Neural cell (in vitro differentiated cells): ENCODE measurements at regions not wholly inside any gene's neighbourhood (a gene's known extent, or its start where the extent isn't known, plus 50 kb on each side); places are given as distances from the start of the nearest gene placed in this dataset.

Experiments used
- H2AFZ ChIP-seq: fragments of 200-600, 300-800 bp; sonication (generic), shearing (Covaris generic); 2 replicates; pipeline ENCODE4 v1.6.0; 2014; ENCODE audit warnings: low read depth, mild to moderate bottlenecking, antibody characterized with exemption, low read length, moderate library complexity
- H3F3A ChIP-seq: fragments of 200-600 bp; shearing (Covaris generic); 2 replicates; pipeline ENCODE4 v1.6.1; 2016; ENCODE audit warnings: mild to moderate bottlenecking, moderate library complexity, mixed read lengths, antibody characterized with exemption, low read length; ENCODE audit not compliant: insufficient read depth, poor library complexity, severe bottlenecking
- H3K27ac ChIP-seq: fragments of 200-600, 300-800 bp; sonication (generic), shearing (Covaris generic); 2 replicates; pipeline ENCODE4 v1.5.1; 2014; ENCODE audit warnings: mild to moderate bottlenecking, low read length, moderate library complexity
- H3K27me3 ChIP-seq: fragments of 300-800, 200-600 bp; sonication (generic), shearing (Covaris generic); 2 replicates; pipeline ENCODE4 v1.6.0; 2014; ENCODE audit warnings: mild to moderate bottlenecking, low read depth, low read length, moderate library complexity; ENCODE audit not compliant: insufficient read depth
- H3K36me3 ChIP-seq: fragments of 300-800, 200-600 bp; sonication (generic), shearing (Covaris generic); 2 replicates; pipeline ENCODE4 v1.5.1; 2014; ENCODE audit warnings: mild to moderate bottlenecking, antibody characterized with exemption, low read length, moderate library complexity; ENCODE audit not compliant: insufficient read depth
- H3K4me2 ChIP-seq: fragments of 300-800, 200-600 bp; sonication (generic), shearing (Covaris generic); 2 replicates; pipeline ENCODE4 v1.6.0; 2014; ENCODE audit warnings: mild to moderate bottlenecking, low read length
- H3K4me3 ChIP-seq: fragments of 300-800, 200-600 bp; sonication (generic), shearing (Covaris generic); 2 replicates; pipeline ENCODE4 v1.5.1; 2014; ENCODE audit warnings: mild to moderate bottlenecking, low read length, moderate library complexity
- H3K79me2 ChIP-seq: fragments of 200-600 bp; shearing (Covaris generic); replicated peaks from 2 replicates; pipeline ENCODE4 v1.6.0; 2014; ENCODE audit warnings: mild to moderate bottlenecking, low read length, moderate library complexity; ENCODE audit not compliant: insufficient read depth
- H3K9ac ChIP-seq: fragments of 300-800, 200-600 bp; sonication (generic), shearing (Covaris generic); 2 replicates; pipeline ENCODE4 v1.6.1; 2016; ENCODE audit warnings: mild to moderate bottlenecking, low read length, mixed read lengths
- H3K9me2 ChIP-seq: fragments of 200-600 bp; shearing (Covaris generic); 2 replicates; pipeline ENCODE4 v1.6.1; 2016; ENCODE audit warnings: mild to moderate bottlenecking, low read length, mixed read lengths; ENCODE audit not compliant: insufficient read depth
- H3K9me3 ChIP-seq: fragments of 200-600, 300-800 bp; sonication (generic), shearing (Covaris generic); 2 replicates; pipeline ENCODE4 v1.6.1; 2016; ENCODE audit warnings: mild to moderate bottlenecking, mixed run types, low read length, moderate library complexity, mixed read lengths
- H4K20me1 ChIP-seq: fragments of 200-600 bp; shearing (Covaris generic); 2 replicates; pipeline ENCODE4 v1.6.1; 2016; ENCODE audit warnings: mild to moderate bottlenecking, mixed run types; ENCODE audit not compliant: insufficient read depth
- CTCF ChIP-seq: fragments of 450-650 bp; IDR thresholded peaks from 2 replicates; pipeline ENCODE4 v1.5.1; 2014; ENCODE audit warnings: antibody characterized with exemption, mild to moderate bottlenecking, moderate library complexity; ENCODE audit not compliant: poor library complexity, severe bottlenecking
- EP300 ChIP-seq: fragments of 450-650 bp; conservative IDR thresholded peaks from 2 replicates; pipeline ENCODE4 v1.6.1; 2014; ENCODE audit warnings: antibody characterized with exemption, mild to moderate bottlenecking, moderate library complexity; ENCODE audit not compliant: poor library complexity, severe bottlenecking
- EZH2 ChIP-seq: fragments of 200-600, 300-800 bp; shearing (Covaris generic), sonication (generic); IDR thresholded peaks from 2 replicates; pipeline ENCODE4 v1.6.1; 2014; ENCODE audit warnings: antibody characterized with exemption, low read length, borderline replicate concordance, mild to moderate bottlenecking; ENCODE audit not compliant: insufficient read depth, poor library complexity, severe bottlenecking
- POLR2AphosphoS5 ChIP-seq: IDR thresholded peaks from 2 replicates; pipeline ENCODE4 v1.6.1; 2012
- RAD21 ChIP-seq: fragments of 450-650 bp; conservative IDR thresholded peaks from 2 replicates; pipeline ENCODE4 v1.6.1; 2014; ENCODE audit warnings: antibody characterized with exemption, mild to moderate bottlenecking, moderate library complexity
- REST ChIP-seq: IDR thresholded peaks from 2 replicates; pipeline ENCODE4 v1.6.1; 2012; ENCODE audit warnings: borderline replicate concordance
- SMC3 ChIP-seq: fragments of 450-650 bp; conservative IDR thresholded peaks from 2 replicates; pipeline ENCODE4 v1.6.1; 2014; ENCODE audit warnings: antibody characterized with exemption, mild to moderate bottlenecking, moderate library complexity; ENCODE audit not compliant: poor library complexity
- TAF1 ChIP-seq: IDR thresholded peaks from 2 replicates; pipeline ENCODE4 v1.6.1; 2012; ENCODE audit warnings: low read depth

- no peak overlapping the region for H3K27ac ChIP-seq
- peaks cover 2% of the 10 kb centered on the region for H3K9me3 ChIP-seq
- H3K27me3 ChIP-seq, result no peaks in the 10 kb centered on the region
- no peak for TF ChIP-seq RAD21
- TF ChIP-seq EP300, result no peak
- no peak for TF ChIP-seq TAF1
- TF ChIP-seq EZH2, result no peak
- TF ChIP-seq REST, result no peak
- no peak for TF ChIP-seq POLR2AphosphoS5
- no peak for TF ChIP-seq SMC3
- no peak overlapping the region for H3K4me2 ChIP-seq
- H2AFZ ChIP-seq, result no peak overlapping the region
- no peaks in the 10 kb centered on the region for H4K20me1 ChIP-seq
- no peaks in the 10 kb centered on the region for H3K36me3 ChIP-seq
- H3F3A ChIP-seq, result no peaks in the 10 kb centered on the region
- H3K9ac ChIP-seq, result no peak overlapping the region
- H3K9me2 ChIP-seq, result no peaks in the 10 kb centered on the region
- H3K4me3 ChIP-seq, result no peak overlapping the region
- H3K79me2 ChIP-seq, result no peaks in the 10 kb centered on the region
Observed at GRCh38 chr19:27652796-27653195, 1560.2 kb downstream of the UQCRFS1 start.

GRCh38 chr19:27652281-27652680 is 1560.7 kb downstream of the UQCRFS1 start:
- no peak overlapping the region for H2AFZ ChIP-seq
- H3K9me3 ChIP-seq, result peaks cover 2% of the 10 kb centered on the region
- H3K4me3 ChIP-seq, result no peak overlapping the region
- H3K27me3 ChIP-seq, result no peaks in the 10 kb centered on the region
- no peak overlapping the region for H3K9ac ChIP-seq
- no peaks in the 10 kb centered on the region for H4K20me1 ChIP-seq
- no peak overlapping the region for H3K4me2 ChIP-seq
- no peak overlapping the region for H3K27ac ChIP-seq
- H3K36me3 ChIP-seq, result no peaks in the 10 kb centered on the region
- no peaks in the 10 kb centered on the region for H3K9me2 ChIP-seq
- TF ChIP-seq TAF1 (no peak), REST (no peak), POLR2AphosphoS5 (no peak), EP300 (no peak), CTCF (no peak), EZH2 (no peak)
- H3K79me2 ChIP-seq, result no peaks in the 10 kb centered on the region
- H3F3A ChIP-seq, result no peaks in the 10 kb centered on the region
